ENCODE measurements at regions not wholly inside any gene's neighbourhood (a gene's known extent, or its start where the extent isn't known, plus 50 kb on each side); places are given as distances from the start of the nearest gene placed in this dataset.

DNA sequence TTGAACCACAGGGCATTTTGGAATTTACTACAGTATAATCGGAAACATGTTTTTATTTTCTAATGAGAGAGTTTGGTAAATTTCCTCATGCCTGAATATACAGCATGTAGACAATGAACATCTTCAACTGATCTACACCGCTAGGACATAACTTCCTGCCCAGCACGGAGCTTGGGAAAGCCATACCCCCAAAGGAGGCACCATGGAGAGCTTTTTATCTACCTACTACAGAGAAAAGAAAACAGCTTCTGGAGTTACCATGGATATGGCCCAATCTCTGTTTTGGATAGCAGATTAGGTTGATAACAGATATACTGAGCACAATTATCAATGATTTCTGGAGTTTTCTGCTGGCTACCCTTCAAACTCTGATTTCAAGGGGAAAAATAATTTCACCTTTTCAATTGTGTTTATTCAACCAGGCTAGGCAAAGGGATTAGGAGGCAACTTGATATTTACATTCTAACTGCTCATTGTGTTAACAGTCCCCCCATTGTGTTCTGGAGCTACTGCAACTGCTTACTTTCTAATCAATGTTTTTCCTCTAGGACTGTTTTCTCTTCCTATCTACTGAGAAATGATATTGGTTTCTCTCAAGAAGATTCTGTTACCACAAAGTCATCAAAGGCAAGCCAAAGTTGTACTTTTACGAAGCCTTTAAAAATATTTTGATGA is 123.0 kb upstream of the ARHGAP28 start:
- no CpG with 5 or more reads among the region's 4 CpGs for WGBS, 2 experiments (ENCODE audit: insufficient coverage in 2 of 2)
- H3K9me3 ChIP-seq (ENCODE audit: control insufficient read depth, low read length): no peaks in the 10 kb centered on the region

DNA sequence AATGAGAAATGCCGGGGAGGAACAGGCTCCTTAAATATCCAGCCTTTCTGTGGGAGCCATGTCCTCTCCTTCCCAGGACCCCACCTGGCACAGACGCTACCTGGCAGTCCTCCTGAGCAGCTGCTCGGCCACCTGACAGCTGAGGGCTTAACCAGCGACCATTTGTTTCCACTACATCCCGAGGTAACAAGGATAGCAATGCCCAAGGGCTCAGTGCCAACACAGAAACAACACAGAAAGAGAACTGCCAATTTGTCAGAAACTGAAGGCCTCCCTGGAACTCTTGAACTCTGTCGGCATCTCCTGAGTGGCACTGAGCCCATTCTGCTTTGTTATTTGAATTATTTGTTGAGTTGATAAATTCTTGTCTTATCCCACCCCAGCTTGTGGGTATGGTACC is 122.2 kb upstream of the ARHGAP28 start:
- Histone ChIP-seq H3K36me3 (ENCODE audit: control insufficient read depth, insufficient read depth, low read length) (no peaks in the 10 kb centered on the region), H3K4me3 (ENCODE audit: extremely low read depth, insufficient read depth, low read length, poor library complexity, severe bottlenecking) (no peak overlapping the region), H3K27ac (ENCODE audit: low read depth, low read length, severe bottlenecking) (no peak overlapping the region), H3K9me3 (ENCODE audit: control insufficient read depth, low read length) (no peaks in the 10 kb centered on the region), H3K4me1 (ENCODE audit: control insufficient read depth, insufficient read depth, low read length, poor library complexity, severe bottlenecking) (no peaks in the 10 kb centered on the region)
- WGBS, 2 experiments (ENCODE audit: insufficient coverage in 2 of 2): 86 to 90% methylated on average over 4 to 5 of the region's 6 CpGs

More for the DNA sequence above, 123.0 kb upstream of the ARHGAP28 start:
- Histone ChIP-seq H3K4me3 (ENCODE audit: extremely low read depth, insufficient read depth, low read length, poor library complexity, severe bottlenecking) (no peak overlapping the region), H3K27ac (ENCODE audit: low read depth, low read length, severe bottlenecking) (no peak overlapping the region), H3K36me3 (ENCODE audit: control insufficient read depth, insufficient read depth, low read length) (no peaks in the 10 kb centered on the region), H3K4me1 (ENCODE audit: control insufficient read depth, insufficient read depth, low read length, poor library complexity, severe bottlenecking) (no peaks in the 10 kb centered on the region)

- Histone ChIP-seq H3K4me3 (ENCODE audit: extremely low read depth, insufficient read depth, low read length, poor library complexity, severe bottlenecking) (no peak overlapping the region), H3K36me3 (ENCODE audit: control insufficient read depth, insufficient read depth, low read length) (no peaks in the 10 kb centered on the region), H3K4me1 (ENCODE audit: control insufficient read depth, insufficient read depth, low read length, poor library complexity, severe bottlenecking) (no peaks in the 10 kb centered on the region), H3K27ac (ENCODE audit: low read depth, low read length, severe bottlenecking) (no peak overlapping the region), H3K9me3 (ENCODE audit: control insufficient read depth, low read length) (no peaks in the 10 kb centered on the region)
- WGBS, 2 experiments (ENCODE audit: insufficient coverage in 2 of 2): 86 to 93% methylated on average over 5 to 7 of the region's 7 CpGs
Observed at GRCh38 chr18:6609666-6610264, 119.8 kb upstream of the ARHGAP28 start.

GRCh38 chr18:6610466-6610865 is 119.0 kb upstream of the ARHGAP28 start:
- 87 to 100% methylated on average over 2 to 3 of the region's 3 CpGs for WGBS, 2 experiments (ENCODE audit: insufficient coverage in 2 of 2)
- Histone ChIP-seq H3K27ac (ENCODE audit: low read depth, low read length, severe bottlenecking) (no peak overlapping the region), H3K4me3 (ENCODE audit: extremely low read depth, insufficient read depth, low read length, poor library complexity, severe bottlenecking) (no peak overlapping the region), H3K36me3 (ENCODE audit: control insufficient read depth, insufficient read depth, low read length) (no peaks in the 10 kb centered on the region), H3K4me1 (ENCODE audit: control insufficient read depth, insufficient read depth, low read length, poor library complexity, severe bottlenecking) (no peaks in the 10 kb centered on the region), H3K9me3 (ENCODE audit: control insufficient read depth, low read length) (no peaks in the 10 kb centered on the region)

GRCh38 chr18:6613581-6613980 is 115.9 kb upstream of the ARHGAP28 start:
- no peaks in the 10 kb centered on the region for H3K9me3 ChIP-seq (ENCODE audit: control insufficient read depth, low read length)
- H3K4me3 ChIP-seq (ENCODE audit: extremely low read depth, insufficient read depth, low read length, poor library complexity, severe bottlenecking): no peak overlapping the region
- H3K27ac ChIP-seq (ENCODE audit: low read depth, low read length, severe bottlenecking): no peak overlapping the region
- no peaks in the 10 kb centered on the region for H3K36me3 ChIP-seq (ENCODE audit: control insufficient read depth, insufficient read depth, low read length)
- no peaks in the 10 kb centered on the region for H3K4me1 ChIP-seq (ENCODE audit: control insufficient read depth, insufficient read depth, low read length, poor library complexity, severe bottlenecking)
- no CpG with 5 or more reads among the region's 1 CpG for WGBS, 2 experiments (ENCODE audit: insufficient coverage in 2 of 2)

DNA sequence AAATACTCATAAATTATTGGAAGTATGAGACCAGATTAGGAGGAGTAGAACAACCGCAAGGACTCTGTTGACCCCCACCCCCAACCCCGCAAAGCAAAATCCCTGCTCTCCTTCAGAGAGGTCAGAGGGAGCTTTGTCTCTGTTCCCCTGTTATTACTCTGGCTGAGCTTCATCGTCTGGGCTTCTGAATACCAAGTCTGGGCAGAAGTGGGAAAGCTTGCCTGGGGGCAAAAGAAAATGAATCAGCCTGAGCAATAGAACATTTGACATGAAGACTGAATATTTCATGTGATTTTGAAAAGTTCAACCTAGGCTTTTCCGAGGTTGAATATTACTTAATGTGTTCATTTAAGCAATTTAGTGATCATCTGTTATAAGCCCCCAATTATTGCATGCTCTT is 114.6 kb upstream of the ARHGAP28 start:
- 67 to 100% methylated on average over 1 to 2 of the region's 4 CpGs for WGBS, 2 experiments (ENCODE audit: insufficient coverage in 2 of 2)
- H3K9me3 ChIP-seq (ENCODE audit: control insufficient read depth, low read length): no peaks in the 10 kb centered on the region
- no peaks in the 10 kb centered on the region for H3K36me3 ChIP-seq (ENCODE audit: control insufficient read depth, insufficient read depth, low read length)
- no peak overlapping the region for H3K4me3 ChIP-seq (ENCODE audit: extremely low read depth, insufficient read depth, low read length, poor library complexity, severe bottlenecking)
- H3K27ac ChIP-seq (ENCODE audit: low read depth, low read length, severe bottlenecking): no peak overlapping the region
- no peaks in the 10 kb centered on the region for H3K4me1 ChIP-seq (ENCODE audit: control insufficient read depth, insufficient read depth, low read length, poor library complexity, severe bottlenecking)

DNA sequence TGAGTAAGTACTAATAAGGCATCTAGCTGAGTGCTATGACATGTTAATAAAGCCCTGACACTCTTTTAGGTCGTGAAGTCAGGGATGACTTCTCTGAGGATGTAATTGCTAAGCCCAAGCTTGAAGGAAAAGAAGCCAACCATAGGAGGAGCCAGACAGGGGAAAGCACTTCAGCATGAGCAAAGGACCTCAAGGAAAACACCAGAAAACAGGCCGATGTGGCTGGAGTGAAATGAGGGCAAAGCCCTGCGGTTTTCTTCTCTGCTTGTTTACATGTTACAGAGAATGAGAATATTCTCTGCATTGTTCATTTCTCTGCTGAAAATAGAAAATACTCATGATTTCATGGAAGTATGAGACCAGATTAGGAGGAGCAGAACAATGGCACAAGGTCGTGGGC is 112.5 kb upstream of the ARHGAP28 start:
- 82 to 96% methylated on average over 3 to 4 of the region's 4 CpGs for WGBS, 2 experiments (ENCODE audit: insufficient coverage in 2 of 2)
- H3K4me3 ChIP-seq (ENCODE audit: extremely low read depth, insufficient read depth, low read length, poor library complexity, severe bottlenecking): no peak overlapping the region
- no peaks in the 10 kb centered on the region for H3K4me1 ChIP-seq (ENCODE audit: control insufficient read depth, insufficient read depth, low read length, poor library complexity, severe bottlenecking)
- no peaks in the 10 kb centered on the region for H3K9me3 ChIP-seq (ENCODE audit: control insufficient read depth, low read length)
- no peaks in the 10 kb centered on the region for H3K36me3 ChIP-seq (ENCODE audit: control insufficient read depth, insufficient read depth, low read length)
- H3K27ac ChIP-seq (ENCODE audit: low read depth, low read length, severe bottlenecking): no peak overlapping the region

DNA sequence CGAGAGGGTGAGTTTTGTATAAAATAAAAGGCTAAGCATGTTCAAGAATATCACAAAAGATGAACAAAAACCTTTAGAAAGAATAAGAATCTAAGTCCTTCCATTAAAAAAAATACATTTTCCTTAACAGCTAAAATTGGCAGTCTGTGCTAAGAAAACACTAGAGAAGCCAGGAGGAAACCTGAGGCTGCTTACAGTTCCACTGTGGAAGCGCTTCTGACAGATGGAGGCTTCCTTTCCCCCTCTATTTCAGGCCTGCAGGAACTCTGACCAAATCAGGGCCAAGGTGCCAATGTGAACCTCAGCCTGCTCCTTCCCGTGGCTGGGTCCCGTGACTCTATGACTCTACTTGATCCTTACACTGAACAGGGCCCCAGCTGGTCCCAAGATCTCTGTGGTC is 108.1 kb upstream of the ARHGAP28 start:
- H3K36me3 ChIP-seq (ENCODE audit: control insufficient read depth, insufficient read depth, low read length): no peaks in the 10 kb centered on the region
- no peak overlapping the region for H3K4me3 ChIP-seq (ENCODE audit: extremely low read depth, insufficient read depth, low read length, poor library complexity, severe bottlenecking)
- H3K9me3 ChIP-seq (ENCODE audit: control insufficient read depth, low read length): no peaks in the 10 kb centered on the region
- H3K27ac ChIP-seq (ENCODE audit: low read depth, low read length, severe bottlenecking): no peak overlapping the region
- H3K4me1 ChIP-seq (ENCODE audit: control insufficient read depth, insufficient read depth, low read length, poor library complexity, severe bottlenecking): no peaks in the 10 kb centered on the region
- WGBS, 2 experiments (ENCODE audit: insufficient coverage in 2 of 2): 94 to 96% methylated on average over 2 to 3 of the region's 4 CpGs

- Histone ChIP-seq H3K4me3 (ENCODE audit: extremely low read depth, insufficient read depth, low read length, poor library complexity, severe bottlenecking) (no peak overlapping the region), H3K9me3 (ENCODE audit: control insufficient read depth, low read length) (no peaks in the 10 kb centered on the region), H3K36me3 (ENCODE audit: control insufficient read depth, insufficient read depth, low read length) (no peaks in the 10 kb centered on the region), H3K27ac (ENCODE audit: low read depth, low read length, severe bottlenecking) (no peak overlapping the region), H3K4me1 (ENCODE audit: control insufficient read depth, insufficient read depth, low read length, poor library complexity, severe bottlenecking) (no peaks in the 10 kb centered on the region)
- WGBS, 2 experiments (ENCODE audit: insufficient coverage in 2 of 2): 88% methylated on average over 1 of the region's 2 CpGs; no CpG with 5 or more reads in 1 of the 2 experiments
Observed at GRCh38 chr18:6623278-6623677, 106.2 kb upstream of the ARHGAP28 start.

- Histone ChIP-seq H3K9me3 (ENCODE audit: control insufficient read depth, low read length) (no peaks in the 10 kb centered on the region), H3K27ac (ENCODE audit: low read depth, low read length, severe bottlenecking) (no peak overlapping the region), H3K4me3 (ENCODE audit: extremely low read depth, insufficient read depth, low read length, poor library complexity, severe bottlenecking) (no peak overlapping the region), H3K36me3 (ENCODE audit: control insufficient read depth, insufficient read depth, low read length) (no peaks in the 10 kb centered on the region), H3K4me1 (ENCODE audit: control insufficient read depth, insufficient read depth, low read length, poor library complexity, severe bottlenecking) (no peaks in the 10 kb centered on the region)
- 63 to 79% methylated on average over 2 to 4 of the region's 5 CpGs for WGBS, 2 experiments (ENCODE audit: insufficient coverage in 2 of 2)
Observed at GRCh38 chr18:6624271-6624660, 105.2 kb upstream of the ARHGAP28 start.

- WGBS, 2 experiments (ENCODE audit: insufficient coverage in 2 of 2): 80 to 94% methylated on average over 2 of the region's 5 CpGs
- H3K27ac ChIP-seq (ENCODE audit: low read depth, low read length, severe bottlenecking): no peak overlapping the region
- H3K9me3 ChIP-seq (ENCODE audit: control insufficient read depth, low read length): no peaks in the 10 kb centered on the region
- no peaks in the 10 kb centered on the region for H3K4me1 ChIP-seq (ENCODE audit: control insufficient read depth, insufficient read depth, low read length, poor library complexity, severe bottlenecking)
- H3K36me3 ChIP-seq (ENCODE audit: control insufficient read depth, insufficient read depth, low read length): no peaks in the 10 kb centered on the region
- no peak overlapping the region for H3K4me3 ChIP-seq (ENCODE audit: extremely low read depth, insufficient read depth, low read length, poor library complexity, severe bottlenecking)
Observed at GRCh38 chr18:6624661-6625311, 104.7 kb upstream of the ARHGAP28 start.
